GM19239 (cell line): ENCODE measurements at regions not wholly inside any gene's neighbourhood (a gene's known extent, or its start where the extent isn't known, plus 50 kb on each side); places are given as distances from the start of the nearest gene placed in this dataset.

Experiments used
- DNase-seq: peaks from one replicate; pipeline ENCODE4 v3.0.0; 2011; ENCODE audit warnings: low spot score; ENCODE audit not compliant: insufficient read length
- FAIRE-seq: peaks from 2 replicates; lab custom pipeline; 2011; peaks lifted over from hg19 to GRCh38; lab: Jason Lieb, UNC

DNA sequence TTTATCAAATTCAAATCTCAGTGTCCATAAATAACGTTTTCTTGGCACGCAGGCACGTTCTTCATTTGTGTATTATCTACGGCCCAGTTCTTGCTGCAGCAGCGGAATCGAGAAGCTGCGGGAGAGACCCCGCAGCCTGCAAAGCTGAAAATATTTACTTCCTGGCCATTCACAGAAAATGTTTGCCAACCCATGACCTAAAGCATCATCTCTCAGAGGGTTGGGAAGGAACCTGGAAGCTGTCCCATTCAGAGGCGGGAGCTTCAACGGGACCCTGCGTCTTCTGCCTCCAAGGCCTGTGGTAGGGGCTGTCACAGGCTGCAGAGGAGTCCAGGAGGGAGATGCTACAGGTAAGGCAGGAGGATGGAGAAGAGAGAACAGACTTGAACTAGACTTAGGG is 319.2 kb downstream of the MN1 start:
- FAIRE-seq (no peak), DNase-seq (no peak)

DNA sequence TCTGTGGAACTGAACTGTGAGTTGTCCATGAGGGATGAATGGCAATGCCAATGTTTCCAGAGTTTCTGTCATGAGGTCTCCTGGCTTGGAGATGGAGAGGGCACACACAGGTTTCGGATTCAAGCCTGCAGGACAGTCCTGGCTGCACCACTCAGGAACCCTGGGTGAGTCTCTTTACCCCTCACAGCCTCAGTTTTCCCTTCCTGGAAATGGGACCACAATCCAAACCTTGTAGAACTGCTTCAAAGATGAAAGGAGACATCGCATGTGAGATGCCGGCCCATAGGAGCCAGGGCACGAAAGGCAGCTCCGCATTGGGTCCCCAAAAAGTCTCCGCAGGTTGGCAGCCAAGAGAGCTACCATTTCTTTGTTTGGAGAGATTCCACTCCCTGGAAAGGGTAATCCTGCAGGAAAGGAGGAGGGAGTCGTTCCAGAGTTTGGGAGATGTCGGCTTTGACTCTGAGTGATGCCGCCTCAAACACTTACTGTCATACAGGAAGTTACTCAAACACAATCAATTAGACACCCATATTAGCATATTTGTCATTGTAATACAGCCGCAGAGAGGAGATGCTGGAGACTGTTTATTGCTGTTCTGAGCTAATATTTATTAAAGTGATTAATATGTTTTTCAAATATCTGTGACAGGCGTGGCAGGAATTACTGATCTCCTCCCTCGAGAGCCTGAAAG is 318.3 kb downstream of the MN1 start:
- no peak for DNase-seq
- no peak for FAIRE-seq

- FAIRE-seq, result no peak
These were observed 315.7 kb downstream of the MN1 start for GRCh38 chr22:27485842-27486241.

DNA sequence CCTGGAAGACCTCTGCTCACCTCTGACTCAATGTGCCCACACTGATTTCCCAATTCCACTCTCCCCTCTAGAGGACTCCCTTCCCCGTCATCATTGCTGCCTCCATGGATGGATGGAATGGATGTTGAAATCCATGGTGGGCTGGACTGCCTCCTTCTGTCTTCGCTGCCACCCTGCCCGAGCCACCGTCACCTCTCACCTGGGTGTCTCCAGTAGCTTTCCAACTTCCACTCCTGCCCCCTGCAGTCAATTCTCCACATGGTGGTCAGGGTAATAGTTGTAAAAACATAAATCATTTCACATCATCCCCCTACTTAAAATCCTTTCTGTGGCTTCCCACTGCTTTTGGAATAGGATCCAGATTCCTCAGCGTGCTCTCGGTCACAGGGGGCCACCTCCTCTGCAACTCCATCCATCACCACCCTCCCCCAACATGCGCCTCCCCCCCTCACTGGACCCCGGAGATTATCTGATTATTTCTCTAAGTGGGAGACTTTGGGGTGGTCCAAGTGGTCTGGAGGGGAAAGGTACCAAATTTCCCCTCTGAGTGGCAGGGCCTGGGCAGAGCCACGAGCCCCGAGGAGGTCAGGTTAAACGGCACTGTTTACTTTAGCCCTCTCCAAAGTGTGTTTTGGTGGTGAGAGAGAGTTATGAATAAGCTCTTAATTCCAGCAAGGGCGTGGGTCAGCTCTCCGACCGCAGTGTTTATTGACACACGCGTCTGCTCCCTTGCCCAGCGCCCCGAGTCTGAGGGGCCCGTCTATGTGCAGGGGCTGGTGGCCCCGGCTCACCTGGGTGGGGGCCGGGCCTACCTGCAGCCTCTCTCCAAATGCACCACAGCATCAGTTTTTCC is 313.7 kb downstream of the MN1 start:
- DNase-seq (no peak), FAIRE-seq (no peak)

More at GRCh38 chr22:27485842-27486241, 315.7 kb downstream of the MN1 start:
- DNase-seq, result no peak

DNA sequence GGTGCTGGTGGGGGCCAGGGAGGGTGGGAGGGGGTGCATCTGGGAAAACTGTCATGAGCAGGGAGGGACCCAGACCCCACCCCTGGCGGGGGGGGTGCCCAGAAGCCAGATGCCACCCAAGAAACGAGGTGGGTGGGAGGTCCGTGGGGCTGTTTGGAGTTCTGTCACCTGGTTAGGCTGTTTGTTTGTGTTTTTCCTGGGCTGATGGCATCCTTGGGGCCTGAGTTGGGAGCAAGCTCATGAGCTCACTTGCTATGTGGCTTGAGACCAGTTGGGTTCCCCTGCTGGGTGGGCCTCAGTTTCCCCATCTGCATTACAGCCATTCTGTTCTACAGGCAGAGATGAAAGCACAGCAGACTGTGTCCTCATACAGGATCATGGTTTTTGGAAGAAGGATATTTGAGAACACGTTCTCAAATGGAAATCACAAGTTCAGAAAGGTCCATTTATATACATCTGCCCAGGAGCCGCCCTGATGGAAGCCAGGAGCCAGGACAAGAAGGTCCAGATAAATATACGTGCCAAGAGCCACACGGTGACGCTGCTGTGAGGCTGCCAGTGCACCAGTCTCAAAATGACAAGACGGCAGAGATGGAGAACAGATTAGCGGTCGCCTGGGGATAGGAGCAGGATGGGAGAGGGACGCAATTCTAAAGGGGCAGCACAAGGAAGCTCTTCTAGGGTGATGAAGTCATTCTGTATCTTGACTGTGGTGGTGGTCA is 312.9 kb downstream of the MN1 start:
- no peak for DNase-seq
- no peak for FAIRE-seq

DNA sequence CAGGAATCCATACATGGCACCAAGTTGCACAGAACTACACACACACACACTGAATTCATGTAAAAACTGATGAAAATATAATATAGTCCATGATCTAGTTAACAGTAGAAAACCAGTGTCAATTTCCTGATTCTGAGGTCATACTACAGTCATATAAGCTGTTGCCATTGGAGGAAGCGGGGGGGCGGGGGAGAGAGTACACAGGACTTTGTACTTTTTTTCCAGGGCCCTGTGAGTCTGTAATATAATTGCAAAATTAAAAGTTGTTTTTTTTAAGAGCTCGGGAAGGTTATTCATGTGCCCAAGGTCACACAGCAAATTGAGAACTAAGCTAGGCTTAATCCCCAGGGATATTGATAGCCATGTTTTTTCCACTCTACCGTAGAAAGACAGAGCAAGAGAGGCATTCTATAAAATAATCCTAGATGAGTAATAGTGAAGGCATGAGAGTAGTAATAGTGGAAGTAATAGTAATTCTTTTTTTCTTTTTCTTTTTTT is 312.3 kb downstream of the MN1 start:
- no peak for FAIRE-seq

GRCh38 chr22:27490080-27490479 is 311.5 kb downstream of the MN1 start:
- FAIRE-seq, result no peak
- no peak for DNase-seq

More for the DNA sequence above, 312.3 kb downstream of the MN1 start:
- no peak for DNase-seq

GRCh38 chr22:27491888-27492287 is 309.7 kb downstream of the MN1 start:
- no peak for DNase-seq
- no peak for FAIRE-seq

GRCh38 chr22:27492566-27493201 is 308.9 kb downstream of the MN1 start:
- DNase-seq (no peak), FAIRE-seq (no peak)

DNA sequence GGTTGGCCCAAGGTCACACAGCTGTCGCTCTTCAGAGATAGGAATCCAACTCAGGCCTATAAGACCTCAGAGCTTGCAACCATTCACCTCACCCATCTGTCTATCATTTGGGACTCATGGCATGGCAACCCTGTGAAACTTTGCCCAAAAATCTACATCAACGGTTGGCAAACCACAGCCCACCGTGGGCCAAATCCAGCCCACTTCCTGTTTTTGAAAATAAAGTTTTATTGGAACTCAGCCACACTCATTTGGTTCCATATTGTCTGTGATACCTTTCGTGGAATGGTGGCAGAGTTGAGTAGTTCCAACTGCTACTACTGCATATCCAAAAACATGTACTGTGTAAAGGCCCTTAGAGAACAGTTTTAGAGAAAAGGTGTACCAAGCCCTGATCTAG is 307.8 kb downstream of the MN1 start:
- DNase-seq, result no peak
- no peak for FAIRE-seq

DNA sequence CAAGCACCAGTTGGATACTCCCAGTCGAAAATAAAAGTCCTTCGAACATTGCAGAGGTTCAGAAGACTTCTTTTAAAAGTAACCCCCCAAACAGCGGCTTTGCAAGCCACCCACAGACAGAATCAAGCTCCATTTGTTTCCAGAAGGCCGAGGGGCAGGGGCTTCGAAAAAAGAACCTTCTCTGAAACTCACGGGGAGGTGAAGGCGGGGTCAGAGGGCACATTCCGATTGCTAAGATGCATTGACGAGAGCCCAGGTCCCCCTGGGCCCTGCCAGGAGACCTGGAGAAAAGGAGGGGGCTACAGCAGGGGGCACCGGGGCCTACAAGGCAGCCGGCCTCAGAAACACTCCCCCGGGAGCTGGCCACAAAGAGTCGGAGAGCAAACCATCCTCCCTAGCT is 306.8 kb downstream of the MN1 start:
- DNase-seq, result no peak

DNA sequence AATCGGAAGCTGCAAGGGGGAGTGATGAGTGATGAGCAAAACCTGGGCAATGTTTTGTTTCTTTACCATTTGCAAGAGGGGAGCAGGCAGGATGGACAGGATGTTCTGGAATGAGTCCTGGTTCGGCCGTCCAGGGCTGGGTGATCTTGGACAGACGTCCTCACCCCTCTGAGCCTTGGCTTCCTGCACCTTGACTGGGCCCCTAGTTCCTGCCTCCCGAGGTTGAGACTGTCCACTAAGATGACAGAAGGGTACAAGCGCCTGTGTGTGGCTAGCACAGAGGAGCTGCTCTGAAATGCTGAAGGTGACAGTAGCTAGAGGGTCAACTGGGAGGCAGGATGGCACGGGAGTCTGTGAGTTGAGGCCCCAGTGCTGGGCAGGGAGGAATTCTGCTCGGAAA is 306.2 kb downstream of the MN1 start:
- FAIRE-seq (no peak), DNase-seq (no peak)

More for the DNA sequence above, 306.8 kb downstream of the MN1 start:
- no peak for FAIRE-seq

DNA sequence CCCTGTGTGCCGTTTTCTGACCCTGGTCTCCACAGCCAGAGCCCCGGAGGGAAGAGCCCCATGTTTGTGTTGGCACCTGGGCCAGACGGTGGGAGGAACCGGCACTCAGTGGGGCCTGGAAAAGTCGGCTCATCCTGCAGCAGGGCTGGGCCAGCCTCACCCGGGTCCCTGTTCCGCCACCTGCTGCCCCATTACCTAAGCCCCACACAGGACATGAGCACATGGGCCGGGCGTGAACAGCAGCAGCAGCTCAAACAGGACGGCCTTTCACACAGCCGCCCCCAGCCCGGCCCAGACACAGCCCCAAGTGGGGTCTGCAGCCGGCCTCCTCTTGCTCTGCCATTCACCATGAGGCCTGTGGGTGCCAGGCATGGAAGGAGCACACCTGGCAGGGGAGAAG is 302.4 kb downstream of the MN1 start:
- no peak for FAIRE-seq
- DNase-seq, result no peak

- no peak for DNase-seq
- FAIRE-seq, result no peak
These were observed 300.2 kb downstream of the MN1 start for GRCh38 chr22:27501191-27501936.

GRCh38 chr22:27502327-27502726 is 299.2 kb downstream of the MN1 start:
- FAIRE-seq, result no peak
- DNase-seq, result no peak

- FAIRE-seq, result no peak
- no peak for DNase-seq
These were observed 296.9 kb downstream of the MN1 start for GRCh38 chr22:27504360-27505253.

- DNase-seq (no peak), FAIRE-seq (no peak)
These were observed 294.4 kb downstream of the MN1 start for GRCh38 chr22:27507111-27507611.

DNA sequence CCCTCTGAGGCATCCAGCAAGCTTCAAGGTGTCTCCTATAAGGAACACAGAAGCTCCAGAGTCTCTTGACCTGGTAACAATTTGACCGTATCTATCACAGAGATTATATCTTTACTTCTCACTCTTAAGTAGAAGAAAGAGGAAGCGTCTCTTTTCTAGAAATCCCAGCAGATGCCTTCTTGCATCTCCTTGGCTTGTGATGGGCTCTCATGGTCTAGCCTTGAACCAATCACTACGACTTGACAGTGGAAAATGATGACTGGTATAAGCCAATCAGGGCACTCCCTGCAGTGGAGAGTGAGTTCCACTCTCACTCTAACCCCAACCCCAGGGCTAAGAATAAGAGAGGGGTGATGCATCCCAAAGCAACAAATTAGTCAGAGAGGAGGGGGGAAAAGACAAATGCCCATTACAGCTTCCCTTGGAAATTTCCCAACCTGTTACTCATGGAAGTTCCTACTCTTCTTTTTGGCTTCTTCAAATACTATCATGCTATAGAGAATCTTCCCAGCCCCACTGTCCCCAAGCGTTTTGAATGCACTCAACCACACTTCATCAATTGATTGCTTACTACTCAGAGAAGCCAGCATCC is 293.5 kb downstream of the MN1 start:
- FAIRE-seq (no peak), DNase-seq (no peak)
